Anterior cingulate cortex (tissue), 58 donors: ENCODE measurements at regions not wholly inside any gene's neighbourhood (a gene's known extent, or its start where the extent isn't known, plus 50 kb on each side); places are given as distances from the start of the nearest gene placed in this dataset.
"Not testable (repeated sequence)": the region's sequence is repeated elsewhere in the genome, so short reads cannot be mapped to it uniquely, and the experiment has no call there.

Source experiments
- DNase-seq, 58 donors: peaks; one replicate each; lab custom pipeline; 2025; lab: John Stamatoyannopoulos, UW

- DNase-seq, result no peak
Measured at GRCh38 chr4:81704461-81704860, 232.8 kb upstream of the RASGEF1B start.

DNA sequence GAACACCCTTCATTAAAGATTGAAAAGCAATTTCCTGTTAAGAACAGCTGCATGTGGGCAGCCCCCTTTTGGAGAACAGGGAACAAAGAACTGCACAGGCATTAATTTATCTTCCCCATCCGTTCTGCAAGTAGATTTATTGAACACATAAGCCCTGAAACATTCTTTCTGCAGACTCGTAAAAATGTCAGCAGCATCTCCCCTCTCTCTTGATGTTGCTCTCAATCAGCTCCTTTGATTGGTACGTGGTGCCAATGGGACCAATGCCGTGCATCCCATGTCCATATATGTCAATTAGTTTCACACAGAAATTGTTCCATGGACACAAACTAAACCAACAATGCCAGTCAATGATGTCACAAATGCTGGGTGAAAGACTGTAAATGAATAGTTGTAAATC is 228.5 kb upstream of the RASGEF1B start:
- DNase-seq, result no peak

DNA sequence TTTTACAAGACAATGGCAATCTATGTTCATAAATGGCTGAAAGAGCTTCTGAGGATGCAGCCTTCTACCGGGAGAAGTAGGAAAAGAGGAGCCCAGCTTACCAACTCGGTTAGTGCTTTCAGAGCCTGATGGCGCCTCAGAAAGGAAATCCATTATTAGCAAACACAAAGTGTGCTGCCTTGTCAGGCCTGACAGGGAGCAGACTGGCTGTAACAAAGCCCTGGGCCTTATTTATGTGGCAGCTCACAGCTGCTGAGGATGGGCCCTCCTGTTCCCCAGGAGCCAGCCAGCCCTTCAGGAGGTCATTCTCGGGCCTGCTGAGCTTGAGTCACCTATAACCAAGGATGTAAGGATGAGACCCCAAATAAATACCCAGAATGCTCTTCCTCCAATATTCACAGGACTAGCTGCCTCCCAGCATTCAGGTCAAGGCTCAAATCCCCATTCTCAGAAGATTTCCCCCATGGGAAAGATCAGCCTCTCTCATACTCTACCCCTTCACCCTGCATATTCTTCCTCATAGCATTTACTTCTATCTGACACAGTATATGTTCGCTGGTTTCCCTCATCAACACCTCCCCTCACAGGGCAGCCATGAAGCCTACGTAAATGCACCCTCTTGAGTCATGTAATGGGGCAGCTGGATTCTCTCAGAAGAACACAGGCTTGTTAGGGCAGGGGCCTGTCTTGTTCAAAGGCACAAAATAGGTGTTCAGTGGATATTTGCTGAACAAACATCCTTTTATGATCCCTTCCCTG is 227.0 kb upstream of the RASGEF1B start:
- no peak for DNase-seq

DNA sequence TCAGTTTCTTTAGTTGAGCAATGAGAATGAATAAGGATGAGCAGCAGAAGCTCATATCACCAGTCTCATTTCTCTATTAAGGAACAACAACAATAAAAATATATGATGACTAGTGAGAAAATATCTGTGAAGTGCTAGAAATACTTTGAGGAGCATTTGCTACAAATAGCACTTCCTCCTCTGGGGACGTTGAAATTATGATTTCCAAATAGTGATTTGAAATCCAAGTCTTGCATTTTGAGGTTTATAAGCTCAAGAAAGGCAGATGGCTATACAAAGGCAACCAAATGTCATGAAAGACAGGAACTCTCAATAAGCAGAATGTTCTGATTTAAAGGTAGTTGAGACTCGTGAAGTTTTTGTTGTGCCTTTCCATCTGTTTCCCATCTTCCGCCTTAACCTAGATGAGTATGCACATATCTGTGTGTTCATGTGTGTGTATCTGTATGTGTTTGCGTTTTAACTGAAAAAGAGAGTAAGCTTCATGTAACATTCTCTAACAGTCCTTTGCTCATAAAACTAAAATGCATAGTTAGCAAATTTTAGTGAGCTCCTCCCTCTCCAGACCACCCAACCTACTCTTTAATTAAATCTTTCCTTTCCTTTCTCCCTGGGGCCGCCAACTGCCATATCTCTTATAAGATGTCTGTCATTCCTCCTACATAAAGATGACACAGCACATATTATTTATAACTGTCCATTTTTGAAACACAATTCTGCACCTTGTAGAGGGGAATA is 222.6 kb upstream of the RASGEF1B start:
- no peak for DNase-seq

GRCh38 chr4:81690871-81691270 is 219.2 kb upstream of the RASGEF1B start:
- no peak for DNase-seq

DNA sequence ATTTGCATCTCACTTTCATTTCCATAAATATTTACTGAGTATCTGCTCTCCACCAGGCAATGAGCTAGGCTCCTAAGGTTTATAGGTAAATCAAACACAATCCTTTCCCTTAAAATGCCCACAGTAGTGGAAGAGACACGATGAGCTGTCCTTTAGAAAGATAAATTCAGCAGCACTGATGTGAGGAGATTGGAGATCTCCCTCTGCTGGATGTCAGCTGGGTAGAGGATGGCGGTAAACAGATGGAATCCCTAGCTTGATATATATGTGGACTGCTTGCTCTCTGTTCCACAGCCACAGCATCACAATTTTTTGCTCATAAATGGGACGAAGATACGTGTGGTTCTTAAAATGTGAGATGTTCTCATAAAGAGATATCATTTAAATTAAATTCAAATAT is 216.4 kb upstream of the RASGEF1B start:
- DNase-seq, result peak in 10 of 58 donors; percentile 0 to 10 (median 4)

- no peak for DNase-seq
Measured at GRCh38 chr4:81687471-81687870, 215.8 kb upstream of the RASGEF1B start.

GRCh38 chr4:81685104-81685503 is 213.4 kb upstream of the RASGEF1B start:
- no peak for DNase-seq

- peak in 1 of 58 donors; percentile 23 for DNase-seq
Measured at GRCh38 chr4:81684352-81684751, 212.6 kb upstream of the RASGEF1B start.

DNA sequence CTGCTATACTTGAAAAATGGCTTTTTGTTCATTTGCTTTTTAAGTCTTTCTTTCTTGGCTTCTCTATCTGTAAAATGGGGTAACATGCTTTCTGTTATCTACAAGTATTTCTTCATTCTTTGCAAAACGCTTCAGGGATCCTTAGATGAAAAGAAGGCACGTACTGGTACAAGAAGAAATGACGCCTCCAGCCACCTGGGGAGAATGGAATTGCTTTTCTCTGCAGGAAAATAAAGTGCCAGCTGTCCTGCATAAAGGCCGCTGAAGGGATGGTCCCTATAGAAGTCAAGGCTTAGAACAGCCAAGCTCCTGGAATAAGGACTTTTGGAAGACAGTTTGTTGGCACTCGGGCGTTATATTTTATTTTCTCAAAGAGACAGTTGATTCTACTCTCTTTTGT is 210.8 kb upstream of the RASGEF1B start:
- DNase-seq, result no peak

- no peak for DNase-seq
Measured at GRCh38 chr4:81679315-81679714, 207.6 kb upstream of the RASGEF1B start.

GRCh38 chr4:81678801-81679200 is 207.1 kb upstream of the RASGEF1B start:
- no peak for DNase-seq

DNA sequence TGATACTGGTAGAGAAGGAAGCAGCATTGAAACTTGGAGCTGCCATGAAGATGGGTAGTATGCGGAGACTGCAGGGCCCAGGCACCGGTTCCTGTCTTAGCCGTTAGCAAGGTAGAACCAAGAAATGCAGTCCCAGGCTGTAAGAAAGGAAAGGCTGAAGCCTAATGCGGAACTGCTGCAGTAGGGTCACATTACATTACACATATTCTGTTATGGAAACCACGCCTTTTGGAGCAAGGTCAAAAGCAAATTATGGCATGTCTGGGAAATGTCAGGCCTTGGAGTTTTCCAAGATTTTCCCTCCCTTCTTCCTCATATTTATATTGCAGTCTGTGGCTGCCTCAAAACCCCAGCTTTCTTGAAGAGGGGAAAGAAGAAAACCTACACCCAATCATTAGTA is 204.8 kb upstream of the RASGEF1B start:
- DNase-seq, result no peak

GRCh38 chr4:81675791-81676393 is 204.2 kb upstream of the RASGEF1B start:
- no peak for DNase-seq

GRCh38 chr4:81673961-81674360 is 202.3 kb upstream of the RASGEF1B start:
- DNase-seq, result no peak

- DNase-seq, result not testable (repeated sequence)
Measured at GRCh38 chr4:81668328-81668727, 196.6 kb upstream of the RASGEF1B start.

GRCh38 chr4:81667539-81667938 is 195.8 kb upstream of the RASGEF1B start:
- DNase-seq, result no peak

DNA sequence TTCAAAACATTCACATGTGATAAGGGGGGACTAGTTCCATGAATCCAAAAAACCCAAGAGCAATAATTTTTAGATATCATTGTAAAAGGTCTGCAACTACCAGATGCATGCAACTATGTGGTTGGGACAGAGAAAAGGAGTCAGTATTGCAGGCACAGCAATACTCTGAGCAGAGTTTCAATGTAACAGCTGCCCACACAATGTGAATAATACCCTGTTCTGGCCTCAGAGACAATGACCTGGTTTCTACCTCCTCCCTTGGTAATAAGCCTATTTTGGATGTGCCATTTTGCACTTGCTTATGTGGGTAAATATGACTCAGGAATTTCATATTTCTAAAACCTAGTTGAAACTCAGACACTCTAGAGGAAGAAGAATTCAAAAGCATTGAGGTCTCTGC is 194.8 kb upstream of the RASGEF1B start:
- no peak for DNase-seq

- DNase-seq, result no peak
Measured at GRCh38 chr4:81665649-81666048, 193.9 kb upstream of the RASGEF1B start.

DNA sequence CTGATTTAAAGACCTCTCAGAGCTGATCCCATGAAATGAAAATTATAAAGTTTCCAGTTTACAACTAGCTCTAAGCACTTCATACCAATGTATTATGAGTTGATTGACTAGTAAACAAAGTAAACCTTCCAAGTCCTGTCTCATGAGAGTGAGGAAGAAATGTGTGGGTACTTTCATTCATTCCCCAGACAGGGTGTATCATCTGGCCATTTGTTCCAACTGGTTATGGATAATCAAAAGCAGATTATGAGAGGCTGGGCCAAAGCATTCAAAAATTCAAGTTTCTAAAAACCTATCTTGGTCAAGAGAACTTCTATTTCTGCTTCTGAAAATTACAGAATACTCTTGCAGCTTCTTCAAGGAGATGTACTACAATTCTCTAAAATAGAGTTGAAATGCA is 193.3 kb upstream of the RASGEF1B start:
- DNase-seq, result no peak

DNA sequence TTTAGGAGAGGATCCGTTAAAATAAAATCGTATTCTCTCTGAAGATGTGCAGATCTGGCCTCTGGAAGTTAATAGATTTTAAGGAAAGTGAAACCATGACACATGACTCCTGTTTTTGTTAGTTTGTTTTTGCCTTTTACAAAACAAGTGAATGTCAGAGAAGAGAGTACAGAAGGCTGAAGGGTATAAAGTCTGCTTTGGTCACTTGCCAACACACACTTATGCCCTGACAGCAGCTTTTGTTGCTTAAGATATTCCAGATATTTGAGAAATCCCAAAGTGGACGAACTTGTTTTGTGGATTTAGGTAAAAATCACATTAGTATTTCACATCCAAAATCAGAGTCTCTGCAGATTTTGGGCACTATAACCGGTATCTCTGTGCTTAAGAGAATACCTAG is 192.4 kb upstream of the RASGEF1B start:
- DNase-seq, result no peak

DNA sequence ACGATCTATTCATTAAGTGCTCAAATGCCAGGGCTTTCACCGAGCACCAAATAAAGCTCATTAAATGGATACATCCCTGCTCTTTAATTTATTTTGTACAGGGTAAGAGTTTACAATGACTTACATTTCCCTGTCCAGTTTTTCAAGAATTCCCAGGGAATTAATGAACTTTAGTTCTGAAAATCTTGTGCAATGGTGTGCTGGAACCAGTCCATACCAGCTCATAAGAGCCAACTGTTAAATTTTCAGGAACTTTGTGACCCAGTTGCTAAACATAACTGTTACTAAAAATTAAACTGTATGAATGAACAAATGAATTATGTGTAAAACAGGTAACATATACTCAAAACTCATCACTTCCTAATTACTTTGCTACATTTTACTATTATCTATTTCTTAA is 191.7 kb upstream of the RASGEF1B start:
- DNase-seq, result no peak
